ENCODE measurements at regions not wholly inside any gene's neighbourhood (a gene's known extent, or its start where the extent isn't known, plus 50 kb on each side); places are given as distances from the start of the nearest gene placed in this dataset.

GRCh38 chr13:111644750-111645149, 324.3 kb downstream of the TEX29 start:
- no peak for DNase-seq
- no peaks in the 10 kb centered on the region for H3K36me3 ChIP-seq
- H3K27me3 ChIP-seq: peaks cover 0 to 31% (median 0%) of the 10 kb centered on the region in 9 donors
- H3K9me3 ChIP-seq: no peaks in the 10 kb centered on the region
- H3K4me3 ChIP-seq: no peak overlapping the region
- WGBS, 4 donors: 80 to 87% (median 82%) methylated on average over 10 to 16 of the region's 16 CpGs
- H3K4me1 ChIP-seq: no peaks in the 10 kb centered on the region
- no peak overlapping the region for H3K27ac ChIP-seq
- intact Hi-C loops (cut with DNase I): no loop called here
- no peak for ATAC-seq
- no peak for TF ChIP-seq POLR2A (IDR thresholded peaks at IDR 0.05)
- no peak for TF ChIP-seq CTCF (IDR thresholded peaks at IDR 0.05)

GRCh38 chr13:111645198-111645597, 324.8 kb downstream of the TEX29 start:
- intact Hi-C loops (cut with DNase I): no loop called here
- H3K27ac ChIP-seq: no peak overlapping the region
- no peak for DNase-seq
- peaks cover 0 to 31% (median 0%) of the 10 kb centered on the region in 9 donors for H3K27me3 ChIP-seq
- H3K36me3 ChIP-seq: no peaks in the 10 kb centered on the region
- TF ChIP-seq CTCF (IDR thresholded peaks at IDR 0.05) (no peak), POLR2A (IDR thresholded peaks at IDR 0.05) (no peak)
- WGBS, 4 donors: 89 to 93% (median 91%) methylated on average over 8 to 12 of the region's 12 CpGs
- peak in 1 of 4 donors; percentile 22 for ATAC-seq
- no peaks in the 10 kb centered on the region for H3K4me1 ChIP-seq
- H3K4me3 ChIP-seq: no peak overlapping the region
- no peaks in the 10 kb centered on the region for H3K9me3 ChIP-seq

- H3K4me1 ChIP-seq: no peaks in the 10 kb centered on the region
- no peak overlapping the region for H3K27ac ChIP-seq
- no peaks in the 10 kb centered on the region for H3K9me3 ChIP-seq
- no peak for TF ChIP-seq POLR2A (IDR thresholded peaks at IDR 0.05)
- TF ChIP-seq CTCF (IDR thresholded peaks at IDR 0.05): no peak
- no peak overlapping the region for H3K4me3 ChIP-seq
- no peaks in the 10 kb centered on the region for H3K36me3 ChIP-seq
- intact Hi-C loops (cut with DNase I): no loop called here
- ATAC-seq (peak in 1 of 4 donors; percentile 27), DNase-seq (no peak)
- peaks cover 0 to 34% (median 0%) of the 10 kb centered on the region in 9 donors for H3K27me3 ChIP-seq
- WGBS, 4 donors: 83 to 86% (median 85%) methylated on average over 27 of the region's 27 CpGs
Measured at GRCh38 chr13:111645598-111646455, 325.4 kb downstream of the TEX29 start.

GRCh38 chr13:111646456-111646855, 326.0 kb downstream of the TEX29 start:
- Histone ChIP-seq H3K9me3 (no peaks in the 10 kb centered on the region), H3K36me3 (no peaks in the 10 kb centered on the region), H3K4me3 (no peak overlapping the region), H3K27me3 (peaks cover 0 to 38% (median 4%) of the 10 kb centered on the region in 9 donors), H3K4me1 (no peaks in the 10 kb centered on the region), H3K27ac (no peak overlapping the region)
- 86 to 92% (median 89%) methylated on average over 10 of the region's 10 CpGs for WGBS, 4 donors
- intact Hi-C loops (cut with DNase I): no loop called here
- ATAC-seq: no peak
- no peak for DNase-seq
- no peak for TF ChIP-seq POLR2A (IDR thresholded peaks at IDR 0.05)
- TF ChIP-seq CTCF (IDR thresholded peaks at IDR 0.05): no peak
